WERI-Rb-1 (cell line): ENCODE measurements at regions not wholly inside any gene's neighbourhood (a gene's known extent, or its start where the extent isn't known, plus 50 kb on each side); places are given as distances from the start of the nearest gene placed in this dataset.

Experiments
- DNase-seq: peaks from one replicate; pipeline ENCODE4 v3.0.0-alpha.2; 2020
- H3K27ac ChIP-seq: fragments of 250-450 bp; sonication (Bioruptor Pico); 2 replicates; pipeline ENCODE4 v1.5.1; 2020; ENCODE audit warnings: mild to moderate bottlenecking, moderate library complexity
- H3K27me3 ChIP-seq: fragments of 250-450 bp; sonication (Bioruptor Pico); 2 replicates; pipeline ENCODE4 v1.5.1; 2021; ENCODE audit warnings: mild to moderate bottlenecking, low read depth, moderate library complexity; ENCODE audit not compliant: insufficient read depth, severe bottlenecking
- H3K36me3 ChIP-seq: fragments of 250-450 bp; sonication (Bioruptor Pico); 2 replicates; pipeline ENCODE4 v1.5.1; 2020; ENCODE audit warnings: mild to moderate bottlenecking, moderate library complexity
- H3K4me3 ChIP-seq: 2 replicates; pipeline ENCODE4 v1.5.1; 2011; ENCODE audit warnings: low read depth, mild to moderate bottlenecking, control low read depth, low read length
- H3K9me3 ChIP-seq: fragments of 250-450 bp; sonication (Bioruptor Pico); 2 replicates; pipeline ENCODE4 v1.5.1; 2021; ENCODE audit warnings: mild to moderate bottlenecking, moderate library complexity; ENCODE audit not compliant: severe bottlenecking
- CTCF ChIP-seq: IDR thresholded peaks from 2 replicates; pipeline ENCODE4 v1.5.1; 2011; ENCODE audit warnings: low read depth, mild to moderate bottlenecking, control low read depth, inconsistent platforms, low read length

GRCh38 chr4:34709564-34709963 is 1534.8 kb downstream of the ARAP2 start:
- H3K36me3 ChIP-seq = no peaks in the 10 kb centered on the region
- no peaks in the 10 kb centered on the region for H3K9me3 ChIP-seq
- H3K27ac ChIP-seq = no peak overlapping the region
- no peak overlapping the region for H3K4me3 ChIP-seq
- DNase-seq = no peak
- no peak for TF ChIP-seq CTCF
- H3K27me3 ChIP-seq = no peaks in the 10 kb centered on the region

- no peaks in the 10 kb centered on the region for H3K36me3 ChIP-seq
- H3K9me3 ChIP-seq = no peaks in the 10 kb centered on the region
- no peak overlapping the region for H3K4me3 ChIP-seq
- no peak overlapping the region for H3K27ac ChIP-seq
- no peak for TF ChIP-seq CTCF
- H3K27me3 ChIP-seq = no peaks in the 10 kb centered on the region
- no peak for DNase-seq
These were observed 1525.6 kb downstream of the ARAP2 start for GRCh38 chr4:34718576-34719245.

GRCh38 chr4:34720571-34720970 is 1523.7 kb downstream of the ARAP2 start:
- Histone ChIP-seq H3K4me3 (no peak overlapping the region), H3K27me3 (no peaks in the 10 kb centered on the region), H3K9me3 (no peaks in the 10 kb centered on the region), H3K27ac (no peak overlapping the region), H3K36me3 (no peaks in the 10 kb centered on the region)
- peak; percentile 51 for TF ChIP-seq CTCF
- DNase-seq = no peak

GRCh38 chr4:34721835-34722234 is 1522.5 kb downstream of the ARAP2 start:
- TF ChIP-seq CTCF = no peak
- Histone ChIP-seq H3K36me3 (no peaks in the 10 kb centered on the region), H3K9me3 (no peaks in the 10 kb centered on the region), H3K4me3 (no peak overlapping the region), H3K27ac (no peak overlapping the region), H3K27me3 (no peaks in the 10 kb centered on the region)
- no peak for DNase-seq

- no peaks in the 10 kb centered on the region for H3K36me3 ChIP-seq
- no peak overlapping the region for H3K4me3 ChIP-seq
- H3K27ac ChIP-seq = no peak overlapping the region
- no peak for TF ChIP-seq CTCF
- no peaks in the 10 kb centered on the region for H3K27me3 ChIP-seq
- no peak for DNase-seq
- H3K9me3 ChIP-seq = no peaks in the 10 kb centered on the region
These were observed 1520.7 kb downstream of the ARAP2 start for GRCh38 chr4:34723605-34724004.

- Histone ChIP-seq H3K27me3 (no peaks in the 10 kb centered on the region), H3K4me3 (no peak overlapping the region), H3K36me3 (no peaks in the 10 kb centered on the region), H3K9me3 (no peaks in the 10 kb centered on the region), H3K27ac (no peak overlapping the region)
- TF ChIP-seq CTCF = no peak
- DNase-seq = no peak
These were observed 1519.8 kb downstream of the ARAP2 start for GRCh38 chr4:34724491-34724890.
